HepG2 (cell line): ENCODE measurements at regions not wholly inside any gene's neighbourhood (a gene's known extent, or its start where the extent isn't known, plus 50 kb on each side); places are given as distances from the start of the nearest gene placed in this dataset.

Experiments used
- ATAC-seq: fragments of 200-7000 bp; cut with Tn5 transposase; 3 replicates; pipeline ENCODE4 v1.9.1; 2020; ENCODE audit warnings: mild to moderate bottlenecking, moderate library complexity
- BruUV-seq: library from RNA; stranded (reverse); fragments of 400-500 nt; replicated peaks from 2 replicates; lab custom pipeline; 2021; lab: Mats Ljungman, UMichigan
- CTCF ChIA-PET: fragments of 300-600 bp; formaldehyde crosslinking; extraction: SDS; loops from one replicate; lab custom pipeline; 2021; ENCODE audit warnings: low total read pairs, inconsistent platforms, low intra/inter-chr PET ratio; lab: Yijun Ruan, JAX
- POLR2A ChIA-PET: fragments of 350-600 bp; sonication (Branson Sonifier 250); formaldehyde crosslinking; loops from one replicate; lab custom pipeline; 2020; ENCODE audit warnings: antibody characterized with exemption, inconsistent platforms; lab: Yijun Ruan, JAX
- DNase-seq: peaks from one replicate; pipeline ENCODE4 v3.0.0-alpha.2; 2015; ENCODE audit warnings: low spot score
- FAIRE-seq: peaks from 3 replicates; lab custom pipeline; 2011; peaks lifted over from hg19 to GRCh38; lab: Jason Lieb, UNC
- H2AFZ ChIP-seq: one replicate; pipeline ENCODE4 v1.6.1; 2011; ENCODE audit warnings: low read length, inconsistent platforms
- H3K27ac ChIP-seq: fragments of 300-600 bp; 3 replicates; pipeline ENCODE4 v1.8.0; 2011; ENCODE audit warnings: mixed run types, mild to moderate bottlenecking, mixed read lengths, low read length, inconsistent platforms; ENCODE audit not compliant: insufficient read depth; ENCODE audit errors: extremely low read length
- H3K27me3 ChIP-seq, 2 experiments: fragments of 200-600 bp in 1 of 2; 2 replicates in 1 of 2; 3 replicates in 1 of 2; pipeline versions ENCODE4 v1.6.0 to v1.8.0; 2011; ENCODE audit warnings: low read length in 2 of 2, mild to moderate bottlenecking in 2 of 2, moderate library complexity in 2 of 2, inconsistent platforms in 1 of 2; ENCODE audit not compliant: insufficient read depth in 2 of 2, control insufficient read depth in 1 of 2
- H3K36me3 ChIP-seq, 2 experiments: fragments of 200-600 bp in 1 of 2; replicated peaks in 1 of 2; 2 replicates in 1 of 2; 3 replicates in 1 of 2; pipeline versions ENCODE4 v1.5.1 to v1.8.0; 2011; ENCODE audit warnings: low read length in 2 of 2, inconsistent platforms in 1 of 2; ENCODE audit not compliant: insufficient read depth in 2 of 2, control insufficient read depth in 1 of 2
- H3K4me1 ChIP-seq: 2 replicates; pipeline ENCODE4 v1.5.1; 2012; ENCODE audit warnings: low read length, inconsistent platforms; ENCODE audit not compliant: insufficient read depth
- H3K4me2 ChIP-seq: 2 replicates; pipeline ENCODE4 v1.6.0; 2011; ENCODE audit warnings: low read depth, low read length, inconsistent platforms
- H3K4me3 ChIP-seq, 3 experiments: fragments of 200-600 bp in 1 of 3; sonication (generic), shearing (Covaris generic) in 1 of 3; replicated peaks in 1 of 3; 2 replicates each; pipeline ENCODE4 v1.5.1; 2011 to 2016; ENCODE audit warnings: low read length in 3 of 3, inconsistent platforms in 2 of 3, low read depth in 2 of 3, mild to moderate bottlenecking in 2 of 3, control low read depth in 1 of 3, mixed read lengths in 1 of 3; ENCODE audit not compliant: insufficient read depth in 1 of 3
- H3K79me2 ChIP-seq: one replicate; pipeline ENCODE4 v1.6.1; 2011; ENCODE audit warnings: low read length, inconsistent platforms; ENCODE audit not compliant: insufficient read depth
- H3K9ac ChIP-seq: 2 replicates; pipeline ENCODE4 v1.6.0; 2011; ENCODE audit warnings: mild to moderate bottlenecking, low read depth, low read length, inconsistent platforms; ENCODE audit not compliant: insufficient read depth
- H3K9me3 ChIP-seq: 2 replicates; pipeline ENCODE4 v1.5.1; 2012; ENCODE audit warnings: mild to moderate bottlenecking, low read length
- H4K20me1 ChIP-seq: 2 replicates; pipeline ENCODE4 v1.6.0; 2011; ENCODE audit warnings: inconsistent platforms, mild to moderate bottlenecking, low read length, moderate library complexity; ENCODE audit not compliant: insufficient read depth
- DNMT3B ChIP-seq: conservative IDR thresholded peaks from 2 replicates; pipeline ENCODE4 v1.6.1; 2016; ENCODE audit warnings: missing biosample characterization, control low read depth
- E2F2 ChIP-seq: sonication (generic); formaldehyde crosslinking; IDR thresholded peaks from 2 replicates; pipeline ENCODE4 v1.4.0; 2020; ENCODE audit warnings: missing genetic modification reagents, borderline replicate concordance
- EED ChIP-seq: sonication (generic); formaldehyde crosslinking; IDR thresholded peaks from 2 replicates; pipeline ENCODE4 v1.5.0; 2020; ENCODE audit warnings: mild to moderate bottlenecking, missing genetic modification reagents
- ERF ChIP-seq: IDR thresholded peaks from 2 replicates; pipeline ENCODE4 v1.6.1; 2018; ENCODE audit warnings: missing biosample characterization, missing genetic modification reagents
- FIP1L1 ChIP-seq: fragments of 200-400 bp; formaldehyde crosslinking; IDR thresholded peaks from 2 replicates; pipeline ENCODE4 v1.6.1; 2018; ENCODE audit warnings: low read depth, mild to moderate bottlenecking, low read length, moderate library complexity, borderline replicate concordance; ENCODE audit not compliant: insufficient read depth
- FLYWCH1 ChIP-seq: sonication (generic); formaldehyde crosslinking; IDR thresholded peaks from 2 replicates; pipeline ENCODE4 v1.8.1; 2023; ENCODE audit warnings: mild to moderate bottlenecking, missing genetic modification reagents
- HNF4G ChIP-seq, 2 experiments: sonication (generic) in 1 of 2; formaldehyde crosslinking in 1 of 2; IDR thresholded peaks; 2 replicates each; pipeline versions ENCODE4 v1.4.0 to v1.6.1; 2011 to 2020; ENCODE audit warnings: borderline replicate concordance in 2 of 2, low read depth in 2 of 2, mild to moderate bottlenecking in 2 of 2, low read length in 1 of 2, missing genetic modification reagents in 1 of 2, moderate library complexity in 1 of 2
- HNRNPL ChIP-seq: fragments of 200-400 bp; formaldehyde crosslinking; IDR thresholded peaks from 2 replicates; pipeline ENCODE4 v1.6.1; 2017; ENCODE audit warnings: mild to moderate bottlenecking, low read depth, low read length
- MATR3 ChIP-seq: sonication (generic); formaldehyde crosslinking; IDR thresholded peaks from 2 replicates; pipeline ENCODE4 v1.4.0; 2020; ENCODE audit warnings: missing genetic modification reagents
- PHF8 ChIP-seq: sonication (generic); formaldehyde crosslinking; IDR thresholded peaks from 2 replicates; pipeline ENCODE4 v1.5.0; 2020; ENCODE audit warnings: missing genetic modification reagents
- SMC3 ChIP-seq: IDR thresholded peaks from 2 replicates; pipeline ENCODE4 v1.6.1; 2011; ENCODE audit warnings: low read length, improper control_type of control experiment
- TSC22D2 ChIP-seq: sonication (generic); formaldehyde crosslinking; IDR thresholded peaks from 2 replicates; pipeline ENCODE4 v1.5.1; 2020; ENCODE audit warnings: missing genetic modification reagents, mild to moderate bottlenecking, borderline replicate concordance
- ZFP91 ChIP-seq: sonication (generic); formaldehyde crosslinking; IDR thresholded peaks from 2 replicates; pipeline ENCODE4 v1.9.0; 2022; ENCODE audit warnings: missing genetic modification reagents, mild to moderate bottlenecking, borderline replicate concordance
- ZNF414 ChIP-seq: sonication (generic); formaldehyde crosslinking; IDR thresholded peaks from 2 replicates; pipeline ENCODE4 v1.5.0; 2020; ENCODE audit warnings: missing genetic modification reagents
- ZNF564 ChIP-seq: sonication (generic); formaldehyde crosslinking; IDR thresholded peaks from 2 replicates; pipeline ENCODE4 v1.8.1; 2023; ENCODE audit warnings: mild to moderate bottlenecking, missing genetic modification reagents
- ZNF704 ChIP-seq: sonication (generic); formaldehyde crosslinking; IDR thresholded peaks from 2 replicates; pipeline ENCODE4 v1.8.1; 2023; ENCODE audit warnings: mild to moderate bottlenecking, inconsistent platforms, moderate library complexity, missing genetic modification reagents, borderline replicate concordance
- ZNF83 ChIP-seq: sonication (generic); formaldehyde crosslinking; IDR thresholded peaks from 2 replicates; pipeline ENCODE4 v1.4.0; 2020; ENCODE audit warnings: missing genetic modification reagents, mild to moderate bottlenecking, borderline replicate concordance
- WGBS: methylation state at CpG from one replicate; pipeline ENCODE4 v1.1.6; 2017; ENCODE audit warnings: low lambda C conversion rate; 5-methylcytosine and 5-hydroxymethylcytosine counted together
- in situ Hi-C: cut with HindIII; loops from 2 replicates; pipeline ENCODE4 v1.10.0; 2017; ENCODE audit warnings: low pct_unique_long_range_greater_than_20kb; ENCODE audit not compliant: extremely low pct_ligation_motif_present
- intact Hi-C: fragments of 100-400 bp; cut with micrococcal nuclease; formaldehyde crosslinking; loops from one replicate; pipeline ENCODE4 v1.10.0; 2022; ENCODE audit not compliant: unreplicated experiment

GRCh38 chr2:103165836-103166235, 404.0 kb downstream of the TMEM182 start:
- Histone ChIP-seq H3K36me3 (no peaks in the 10 kb centered on the region), H3K27me3 (no peaks in the 10 kb centered on the region), H4K20me1 (no peaks in the 10 kb centered on the region), H3K4me2 (no peak overlapping the region), H3K79me2 (no peaks in the 10 kb centered on the region), H3K9ac (no peak overlapping the region), H3K9me3 (no peaks in the 10 kb centered on the region), H3K4me1 (peaks cover 13% of the 10 kb centered on the region), H2AFZ (no peak overlapping the region), H3K4me3 (no peak overlapping the region), H3K27ac (no peak overlapping the region)
- in situ Hi-C loops, result loop anchor here (25.0 kb wide), 1 partner anchor 1771 kb away; no protein-coding TSS in a partner anchor
- no TSS peak for BruUV-seq
- DNase-seq (no peak), ATAC-seq (no peak), FAIRE-seq (no peak)
- 69% methylated on average over 6 of the region's 6 CpGs for WGBS
- ChIA-PET CTCF (no interaction called here), POLR2A (no interaction called here)
- intact Hi-C loops, result no loop called here
- TF ChIP-seq ZNF564 (CRISPR knock-in tag) (no peak), EED (CRISPR knock-in tag) (no peak), MATR3 (CRISPR knock-in tag) (no peak), SMC3 (no peak), PHF8 (CRISPR knock-in tag) (no peak), DNMT3B (CRISPR knock-in tag) (no peak), E2F2 (CRISPR knock-in tag) (no peak), ZNF414 (no peak), ZNF704 (CRISPR knock-in tag) (no peak), FLYWCH1 (CRISPR knock-in tag) (no peak), ZFP91 (CRISPR knock-in tag) (no peak), FIP1L1 (no peak), TSC22D2 (no peak), ERF (CRISPR knock-in tag) (no peak), HNRNPL (no peak), HNF4G (IDR thresholded peaks at IDR 0.05; ENCODE audit: borderline replicate concordance, low read depth, low read length) (no peak), HNF4G (CRISPR knock-in tag; IDR thresholded peaks at IDR 0.05; ENCODE audit: borderline replicate concordance, low read depth) (no peak), ZNF83 (CRISPR knock-in tag) (no peak)
